ENCODE measurements at regions not wholly inside any gene's neighbourhood (a gene's known extent, or its start where the extent isn't known, plus 50 kb on each side); places are given as distances from the start of the nearest gene placed in this dataset.

- DNase-seq, result no peak
Measured at GRCh38 chr14:86858591-86858990, 1134.4 kb downstream of the GALC start.

GRCh38 chr14:86858031-86858430 is 1135.0 kb downstream of the GALC start:
- DNase-seq, result no peak

GRCh38 chr14:86852530-86852929 is 1140.5 kb downstream of the GALC start:
- no peak for DNase-seq

GRCh38 chr14:86847140-86847539 is 1145.8 kb downstream of the GALC start:
- DNase-seq, result no peak

- no peak for DNase-seq
Measured at GRCh38 chr14:86838363-86838762, 1154.6 kb downstream of the GALC start.

GRCh38 chr14:86826661-86827060 is 1166.3 kb downstream of the GALC start:
- no peak for DNase-seq

GRCh38 chr14:86824167-86824566 is 1168.8 kb downstream of the GALC start:
- no peak for DNase-seq

GRCh38 chr14:86823581-86823980 is 1169.4 kb downstream of the GALC start:
- DNase-seq, result no peak

GRCh38 chr14:86815341-86815740 is 1177.6 kb downstream of the GALC start:
- DNase-seq, result no peak

- DNase-seq, result no peak
Measured at GRCh38 chr14:86802726-86803125, 1190.3 kb downstream of the GALC start.

GRCh38 chr14:86799244-86799647 is 1193.7 kb downstream of the GALC start:
- DNase-seq, result peak; percentile 52

- no peak for DNase-seq
Measured at GRCh38 chr14:86798330-86798729, 1194.7 kb downstream of the GALC start.

- no peak for DNase-seq
Measured at GRCh38 chr14:86797075-86797351, 1196.0 kb downstream of the GALC start.

GRCh38 chr14:86796221-86797074 is 1196.5 kb downstream of the GALC start:
- no peak for DNase-seq

- DNase-seq, result no peak
Measured at GRCh38 chr14:86794689-86795088, 1198.3 kb downstream of the GALC start.

GRCh38 chr14:86790408-86791364 is 1202.3 kb downstream of the GALC start:
- DNase-seq, result peak; percentile 14

GRCh38 chr14:86788224-86788623 is 1204.8 kb downstream of the GALC start:
- DNase-seq, result no peak

- peak; percentile 23 for DNase-seq
Measured at GRCh38 chr14:86787717-86788116, 1205.3 kb downstream of the GALC start.

- DNase-seq, result no peak
Measured at GRCh38 chr14:86782092-86782580, 1210.8 kb downstream of the GALC start.

GRCh38 chr14:86780876-86781510 is 1212.0 kb downstream of the GALC start:
- no peak for DNase-seq

GRCh38 chr14:86780461-86780860 is 1212.5 kb downstream of the GALC start:
- no peak for DNase-seq

- no peak for DNase-seq
Measured at GRCh38 chr14:86779416-86779815, 1213.6 kb downstream of the GALC start.

- no peak for DNase-seq
Measured at GRCh38 chr14:86777963-86778602, 1214.9 kb downstream of the GALC start.
